SK-N-SH treated with all-trans-retinoic acid at 6 μM for 48 hours (cell line): ENCODE measurements at regions not wholly inside any gene's neighbourhood (a gene's known extent, or its start where the extent isn't known, plus 50 kb on each side); places are given as distances from the start of the nearest gene placed in this dataset.
A peak's percentile ranks its signal among the peaks of the same experiment; 100 is the strongest.

Experiments
- ATAC-seq: fragments of 200-7000 bp; cut with Tn5 transposase; 3 replicates; pipeline ENCODE4 v1.9.1; 2020; ENCODE audit warnings: mild to moderate bottlenecking, moderate library complexity
- ARNTL ChIP-seq: fragments of 450-650 bp; formaldehyde crosslinking; IDR thresholded peaks from 2 replicates; pipeline ENCODE4 v1.5.0; 2020; ENCODE audit warnings: low read depth, mild to moderate bottlenecking, moderate library complexity, borderline replicate concordance
- BACH2 ChIP-seq: fragments of 250-450 bp; sonication (Bioruptor Pico); IDR thresholded peaks from 2 replicates; pipeline ENCODE4 v1.9.0; 2021; ENCODE audit warnings: mild to moderate bottlenecking, borderline replicate concordance
- CSDC2 ChIP-seq: fragments of 250-450 bp; sonication (Bioruptor Pico); IDR thresholded peaks from 2 replicates; pipeline ENCODE4 v1.5.0; 2020; ENCODE audit warnings: mild to moderate bottlenecking, moderate library complexity
- CSRNP3 ChIP-seq: fragments of 250-450 bp; sonication (Bioruptor Pico); IDR thresholded peaks from 2 replicates; pipeline ENCODE4 v1.5.1; 2021; ENCODE audit warnings: mild to moderate bottlenecking, moderate library complexity
- ESRRG ChIP-seq: fragments of 250-450 bp; sonication (Bioruptor Pico); IDR thresholded peaks from 2 replicates; pipeline ENCODE4 v1.6.1; 2021; ENCODE audit warnings: mild to moderate bottlenecking
- GLIS3 ChIP-seq: fragments of 250-450 bp; sonication (Bioruptor Pico); IDR thresholded peaks from 2 replicates; pipeline ENCODE4 v1.5.0; 2020; ENCODE audit warnings: mild to moderate bottlenecking, moderate library complexity
- ISL1 ChIP-seq: fragments of 250-450 bp; sonication (Bioruptor Pico); IDR thresholded peaks from 2 replicates; pipeline ENCODE4 v2.1.2; 2022; ENCODE audit warnings: mild to moderate bottlenecking, moderate library complexity
- PPARA ChIP-seq: fragments of 250-450 bp; sonication (Bioruptor Pico); IDR thresholded peaks from 2 replicates; pipeline ENCODE4 v1.5.0; 2020; ENCODE audit warnings: mild to moderate bottlenecking, borderline replicate concordance
- RARB ChIP-seq: fragments of 250-450 bp; sonication (Bioruptor Pico); IDR thresholded peaks from 2 replicates; pipeline ENCODE4 v1.8.0; 2021; ENCODE audit warnings: mild to moderate bottlenecking, moderate library complexity
- SNAI2 ChIP-seq: fragments of 250-450 bp; sonication (Bioruptor Pico); IDR thresholded peaks from 2 replicates; pipeline ENCODE4 v1.5.0; 2020; ENCODE audit warnings: mild to moderate bottlenecking, moderate library complexity
- TCF4 ChIP-seq: fragments of 250-450 bp; sonication (Bioruptor Pico); IDR thresholded peaks from 2 replicates; pipeline ENCODE4 v1.8.0; 2021; ENCODE audit warnings: mild to moderate bottlenecking, moderate library complexity, borderline replicate concordance
- TOX ChIP-seq: fragments of 250-450 bp; sonication (Bioruptor Pico); IDR thresholded peaks from 2 replicates; pipeline ENCODE4 v1.8.0; 2021; ENCODE audit warnings: mild to moderate bottlenecking, moderate library complexity, borderline replicate concordance
- ZC3H10 ChIP-seq: fragments of 250-450 bp; sonication (Bioruptor Pico); IDR thresholded peaks from 2 replicates; pipeline ENCODE4 v1.5.1; 2021; ENCODE audit warnings: mild to moderate bottlenecking, moderate library complexity
- ZFP3 ChIP-seq: fragments of 250-450 bp; sonication (Bioruptor Pico); IDR thresholded peaks from 2 replicates; pipeline ENCODE4 v1.5.0; 2020; ENCODE audit warnings: mild to moderate bottlenecking, moderate library complexity
- ZFP30 ChIP-seq: fragments of 450-650 bp; formaldehyde crosslinking; IDR thresholded peaks from 2 replicates; pipeline ENCODE4 v1.5.0; 2022; ENCODE audit warnings: mild to moderate bottlenecking, moderate library complexity
- ZNF565 ChIP-seq: fragments of 450-650 bp; formaldehyde crosslinking; conservative IDR thresholded peaks from 2 replicates; pipeline ENCODE4 v1.5.0; 2020; ENCODE audit warnings: low read depth, mild to moderate bottlenecking, moderate library complexity
- ZNF70 ChIP-seq: fragments of 450-650 bp; formaldehyde crosslinking; IDR thresholded peaks from 2 replicates; pipeline ENCODE4 v1.5.0; 2020; ENCODE audit warnings: mild to moderate bottlenecking, moderate library complexity
- ZNF8 ChIP-seq: fragments of 450-650 bp; formaldehyde crosslinking; IDR thresholded peaks from 2 replicates; pipeline ENCODE4 v1.5.0; 2020; ENCODE audit warnings: mild to moderate bottlenecking, moderate library complexity
- TF ChIP-seq, protein P1 (sequence below): fragments of 250-450 bp; sonication (Bioruptor Pico); IDR thresholded peaks from 2 replicates; pipeline ENCODE4 v1.5.1; 2020; ENCODE audit warnings: low read depth, mild to moderate bottlenecking, moderate library complexity
- TF ChIP-seq, protein P2 (sequence below): fragments of 250-450 bp; sonication (Bioruptor Pico); IDR thresholded peaks from 2 replicates; pipeline ENCODE4 v1.5.0; 2020; ENCODE audit warnings: mild to moderate bottlenecking, moderate library complexity

DNA sequence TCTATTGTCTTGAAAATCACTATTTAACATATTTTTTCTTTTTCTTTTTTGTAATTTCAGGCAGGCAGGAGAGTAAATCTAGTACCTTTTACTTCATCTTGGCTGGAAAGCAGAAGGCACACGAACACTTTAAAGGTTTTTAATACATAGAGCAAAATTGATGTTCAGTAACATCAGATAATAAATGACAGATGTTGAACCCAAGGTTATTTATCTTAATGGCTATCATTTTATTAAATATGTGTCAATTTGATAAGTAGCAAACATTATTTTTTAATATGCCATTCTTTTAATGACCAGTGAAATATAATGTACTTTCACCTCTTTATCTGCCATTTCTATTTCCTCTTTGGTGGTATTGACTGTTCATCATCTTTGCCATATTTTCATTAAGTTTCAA, 381.2 kb downstream of the ARHGEF28 start:
- no peak for ATAC-seq
- TF ChIP-seq ZNF565 (CRISPR knock-in tag), result no peak
- peak; percentile 73 for TF ChIP-seq TCF4 (CRISPR knock-in tag)
- TF ChIP-seq CSDC2 (CRISPR knock-in tag), result no peak
- peak; percentile 31 for TF ChIP-seq ISL1 (CRISPR knock-in tag)
- no peak for TF ChIP-seq BACH2

- TF ChIP-seq ESRRG (CRISPR knock-in tag) (no peak), ARNTL (no peak), SNAI2 (CRISPR knock-in tag) (no peak), ZNF70 (CRISPR knock-in tag) (no peak), ZC3H10 (CRISPR knock-in tag) (no peak), CSDC2 (CRISPR knock-in tag) (no peak), TOX (CRISPR knock-in tag) (no peak), PPARA (CRISPR knock-in tag) (no peak), GLIS3 (CRISPR knock-in tag) (no peak)
- TF ChIP-seq, protein P1, sequence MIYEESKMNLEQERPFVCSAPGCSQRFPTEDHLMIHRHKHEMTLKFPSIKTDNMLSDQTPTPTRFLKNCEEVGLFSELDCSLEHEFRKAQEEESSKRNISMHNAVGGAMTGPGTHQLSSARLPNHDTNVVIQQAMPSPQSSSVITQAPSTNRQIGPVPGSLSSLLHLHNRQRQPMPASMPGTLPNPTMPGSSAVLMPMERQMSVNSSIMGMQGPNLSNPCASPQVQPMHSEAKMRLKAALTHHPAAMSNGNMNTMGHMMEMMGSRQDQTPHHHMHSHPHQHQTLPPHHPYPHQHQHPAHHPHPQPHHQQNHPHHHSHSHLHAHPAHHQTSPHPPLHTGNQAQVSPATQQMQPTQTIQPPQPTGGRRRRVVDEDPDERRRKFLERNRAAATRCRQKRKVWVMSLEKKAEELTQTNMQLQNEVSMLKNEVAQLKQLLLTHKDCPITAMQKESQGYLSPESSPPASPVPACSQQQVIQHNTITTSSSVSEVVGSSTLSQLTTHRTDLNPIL (CRISPR knock-in tag), result no peak
- TF ChIP-seq, all 23 proteins: peak for 0
- no peak for ATAC-seq
Measured at GRCh38 chr5:73999297-73999696, 373.3 kb downstream of the ARHGEF28 start.

- TF ChIP-seq ZNF70 (CRISPR knock-in tag) (no peak), CSRNP3 (CRISPR knock-in tag) (no peak), ISL1 (CRISPR knock-in tag) (no peak), ARNTL (no peak)
Measured at GRCh38 chr5:73998489-73998888, 372.5 kb downstream of the ARHGEF28 start.

GRCh38 chr5:73997960-73998359, 372.0 kb downstream of the ARHGEF28 start:
- TF ChIP-seq CSDC2 (CRISPR knock-in tag), result no peak
- TF ChIP-seq ZFP30 (CRISPR knock-in tag), result no peak
- TF ChIP-seq, protein P1 (CRISPR knock-in tag), result no peak
- TF ChIP-seq RARB (CRISPR knock-in tag), result no peak
- no peak for TF ChIP-seq PPARA (CRISPR knock-in tag)
- no peak for TF ChIP-seq TOX (CRISPR knock-in tag)
- TF ChIP-seq ZNF70 (CRISPR knock-in tag), result no peak
- TF ChIP-seq CSRNP3 (CRISPR knock-in tag), result no peak
- no peak for TF ChIP-seq GLIS3 (CRISPR knock-in tag)
- no peak for TF ChIP-seq ARNTL
- no peak for TF ChIP-seq TCF4 (CRISPR knock-in tag)

More at GRCh38 chr5:73998489-73998888, 372.5 kb downstream of the ARHGEF28 start:
- no peak for ATAC-seq

GRCh38 chr5:73996151-73996755, 370.3 kb downstream of the ARHGEF28 start:
- no peak for ATAC-seq
- TF ChIP-seq BACH2 (no peak), ZNF565 (CRISPR knock-in tag) (no peak), ZFP3 (no peak), GLIS3 (CRISPR knock-in tag) (no peak), ZFP30 (CRISPR knock-in tag) (no peak), ZNF70 (CRISPR knock-in tag) (no peak), ZC3H10 (CRISPR knock-in tag) (no peak), ZNF8 (CRISPR knock-in tag) (no peak), TOX (CRISPR knock-in tag) (no peak), TCF4 (CRISPR knock-in tag) (no peak)
- TF ChIP-seq, protein P1 (CRISPR knock-in tag), result no peak
- TF ChIP-seq, protein P2, sequence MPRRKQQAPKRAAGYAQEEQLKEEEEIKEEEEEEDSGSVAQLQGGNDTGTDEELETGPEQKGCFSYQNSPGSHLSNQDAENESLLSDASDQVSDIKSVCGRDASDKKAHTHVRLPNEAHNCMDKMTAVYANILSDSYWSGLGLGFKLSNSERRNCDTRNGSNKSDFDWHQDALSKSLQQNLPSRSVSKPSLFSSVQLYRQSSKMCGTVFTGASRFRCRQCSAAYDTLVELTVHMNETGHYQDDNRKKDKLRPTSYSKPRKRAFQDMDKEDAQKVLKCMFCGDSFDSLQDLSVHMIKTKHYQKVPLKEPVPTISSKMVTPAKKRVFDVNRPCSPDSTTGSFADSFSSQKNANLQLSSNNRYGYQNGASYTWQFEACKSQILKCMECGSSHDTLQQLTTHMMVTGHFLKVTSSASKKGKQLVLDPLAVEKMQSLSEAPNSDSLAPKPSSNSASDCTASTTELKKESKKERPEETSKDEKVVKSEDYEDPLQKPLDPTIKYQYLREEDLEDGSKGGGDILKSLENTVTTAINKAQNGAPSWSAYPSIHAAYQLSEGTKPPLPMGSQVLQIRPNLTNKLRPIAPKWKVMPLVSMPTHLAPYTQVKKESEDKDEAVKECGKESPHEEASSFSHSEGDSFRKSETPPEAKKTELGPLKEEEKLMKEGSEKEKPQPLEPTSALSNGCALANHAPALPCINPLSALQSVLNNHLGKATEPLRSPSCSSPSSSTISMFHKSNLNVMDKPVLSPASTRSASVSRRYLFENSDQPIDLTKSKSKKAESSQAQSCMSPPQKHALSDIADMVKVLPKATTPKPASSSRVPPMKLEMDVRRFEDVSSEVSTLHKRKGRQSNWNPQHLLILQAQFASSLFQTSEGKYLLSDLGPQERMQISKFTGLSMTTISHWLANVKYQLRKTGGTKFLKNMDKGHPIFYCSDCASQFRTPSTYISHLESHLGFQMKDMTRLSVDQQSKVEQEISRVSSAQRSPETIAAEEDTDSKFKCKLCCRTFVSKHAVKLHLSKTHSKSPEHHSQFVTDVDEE, result no peak

More at GRCh38 chr5:73997960-73998359, 372.0 kb downstream of the ARHGEF28 start:
- ATAC-seq, result no peak
